ENCODE measurements at regions not wholly inside any gene's neighbourhood (a gene's known extent, or its start where the extent isn't known, plus 50 kb on each side); places are given as distances from the start of the nearest gene placed in this dataset.
A peak's percentile ranks its signal among the peaks of the same experiment; 100 is the strongest.

DNA sequence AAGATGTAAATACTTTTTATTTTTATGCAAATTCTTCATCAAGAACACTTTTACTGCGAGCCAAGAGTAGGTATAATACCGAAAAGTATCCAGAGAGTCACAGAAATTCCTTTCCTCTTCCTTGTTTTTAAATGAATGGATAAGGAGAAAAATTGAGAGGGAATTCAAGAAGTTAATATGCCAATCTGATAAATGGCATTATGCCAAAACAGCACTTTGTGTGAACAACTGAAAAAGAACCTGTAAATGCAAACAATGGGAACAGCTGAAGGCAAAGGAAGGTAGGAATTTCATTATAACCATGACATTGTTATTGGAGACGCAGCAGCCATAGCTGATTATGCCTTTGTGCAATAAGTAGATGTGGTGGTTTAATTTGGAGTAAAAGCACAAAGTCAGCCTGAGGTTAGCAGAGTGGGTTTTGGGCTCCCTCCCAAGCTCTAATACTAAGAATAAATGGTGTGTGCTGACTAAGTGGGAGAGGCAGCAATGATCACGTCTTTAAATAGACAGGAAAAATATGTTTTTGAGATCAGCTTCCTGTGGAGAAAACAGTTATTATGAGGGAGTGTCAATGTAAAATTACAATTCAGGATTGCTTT is 209.8 kb upstream of the NDST4 start:
- no peak overlapping the region for H3K4me2 ChIP-seq (ENCODE audit: low read length)
- no peaks in the 10 kb centered on the region for H3K27me3 ChIP-seq (ENCODE audit: low read length)
- no peaks in the 10 kb centered on the region for H3K9me3 ChIP-seq (ENCODE audit: low read length)
- H3K36me3 ChIP-seq (ENCODE audit: low read depth, low read length) = no peaks in the 10 kb centered on the region
- no peaks in the 10 kb centered on the region for H3K4me1 ChIP-seq (ENCODE audit: insufficient read depth, low read length)
- CTCF ChIA-PET = no interaction called here
- no peak overlapping the region for H3K9ac ChIP-seq (ENCODE audit: low read length)
- ATAC-seq = peak; percentile 31
- H4K20me1 ChIP-seq (ENCODE audit: low read length) = no peaks in the 10 kb centered on the region
- POLR2A ChIA-PET (ENCODE audit: unreplicated experiment) = no interaction called here
- H3K79me2 ChIP-seq (ENCODE audit: low read length) = no peaks in the 10 kb centered on the region
- H3F3A ChIP-seq (ENCODE audit: low read length, unreplicated experiment) = no peaks in the 10 kb centered on the region
- H3K4me3 ChIP-seq (ENCODE audit: low read length) = no peak overlapping the region
- no TSS peak for BruUV-seq (replicated peaks)
- intact Hi-C loops (cut with micrococcal nuclease) = no loop called here
- H2AFZ ChIP-seq (ENCODE audit: low read length) = no peak overlapping the region
- no peak overlapping the region for H3K27ac ChIP-seq (ENCODE audit: low read length)
- TF ChIP-seq, protein P1, sequence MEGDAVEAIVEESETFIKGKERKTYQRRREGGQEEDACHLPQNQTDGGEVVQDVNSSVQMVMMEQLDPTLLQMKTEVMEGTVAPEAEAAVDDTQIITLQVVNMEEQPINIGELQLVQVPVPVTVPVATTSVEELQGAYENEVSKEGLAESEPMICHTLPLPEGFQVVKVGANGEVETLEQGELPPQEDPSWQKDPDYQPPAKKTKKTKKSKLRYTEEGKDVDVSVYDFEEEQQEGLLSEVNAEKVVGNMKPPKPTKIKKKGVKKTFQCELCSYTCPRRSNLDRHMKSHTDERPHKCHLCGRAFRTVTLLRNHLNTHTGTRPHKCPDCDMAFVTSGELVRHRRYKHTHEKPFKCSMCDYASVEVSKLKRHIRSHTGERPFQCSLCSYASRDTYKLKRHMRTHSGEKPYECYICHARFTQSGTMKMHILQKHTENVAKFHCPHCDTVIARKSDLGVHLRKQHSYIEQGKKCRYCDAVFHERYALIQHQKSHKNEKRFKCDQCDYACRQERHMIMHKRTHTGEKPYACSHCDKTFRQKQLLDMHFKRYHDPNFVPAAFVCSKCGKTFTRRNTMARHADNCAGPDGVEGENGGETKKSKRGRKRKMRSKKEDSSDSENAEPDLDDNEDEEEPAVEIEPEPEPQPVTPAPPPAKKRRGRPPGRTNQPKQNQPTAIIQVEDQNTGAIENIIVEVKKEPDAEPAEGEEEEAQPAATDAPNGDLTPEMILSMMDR (conservative IDR thresholded peaks at IDR 0.05; ENCODE audit: low read depth, low read length) = no peak
- TF ChIP-seq EZH2 (IDR thresholded peaks at IDR 0.05; ENCODE audit: low read length, unreplicated experiment) = no peak
- no peak for TF ChIP-seq EZH2phosphoT487 (IDR thresholded peaks at IDR 0.05; ENCODE audit: borderline replicate concordance, low read length)
- H3K9me2 ChIP-seq (replicated peaks; ENCODE audit: low read length) = no peaks in the 10 kb centered on the region
- no peak for DNase-seq

- Histone ChIP-seq H2AFZ (ENCODE audit: low read length) (no peak overlapping the region), H3K27me3 (ENCODE audit: low read length) (no peaks in the 10 kb centered on the region), H3K36me3 (ENCODE audit: low read depth, low read length) (no peaks in the 10 kb centered on the region), H3K79me2 (ENCODE audit: low read length) (no peaks in the 10 kb centered on the region), H3K9me2 (replicated peaks; ENCODE audit: low read length) (no peaks in the 10 kb centered on the region), H3K27ac (ENCODE audit: low read length) (no peak overlapping the region), H4K20me1 (ENCODE audit: low read length) (no peaks in the 10 kb centered on the region), H3K4me3 (ENCODE audit: low read length) (no peak overlapping the region), H3F3A (ENCODE audit: low read length, unreplicated experiment) (no peaks in the 10 kb centered on the region), H3K4me1 (ENCODE audit: insufficient read depth, low read length) (no peaks in the 10 kb centered on the region), H3K9ac (ENCODE audit: low read length) (no peak overlapping the region), H3K4me2 (ENCODE audit: low read length) (no peak overlapping the region), H3K9me3 (ENCODE audit: low read length) (no peaks in the 10 kb centered on the region)
- TF ChIP-seq EZH2phosphoT487 (IDR thresholded peaks at IDR 0.05; ENCODE audit: borderline replicate concordance, low read length) = no peak
- TF ChIP-seq EZH2 (IDR thresholded peaks at IDR 0.05; ENCODE audit: low read length, unreplicated experiment) = no peak
- TF ChIP-seq, protein P1 (conservative IDR thresholded peaks at IDR 0.05; ENCODE audit: low read depth, low read length) = no peak
- DNase-seq (no peak), ATAC-seq (no peak)
- intact Hi-C loops (cut with micrococcal nuclease) = no loop called here
- ChIA-PET POLR2A (ENCODE audit: unreplicated experiment) (no interaction called here), CTCF (no interaction called here)
- no TSS peak for BruUV-seq (replicated peaks)
Measured at GRCh38 chr4:115315182-115315581, 201.8 kb upstream of the NDST4 start.

DNA sequence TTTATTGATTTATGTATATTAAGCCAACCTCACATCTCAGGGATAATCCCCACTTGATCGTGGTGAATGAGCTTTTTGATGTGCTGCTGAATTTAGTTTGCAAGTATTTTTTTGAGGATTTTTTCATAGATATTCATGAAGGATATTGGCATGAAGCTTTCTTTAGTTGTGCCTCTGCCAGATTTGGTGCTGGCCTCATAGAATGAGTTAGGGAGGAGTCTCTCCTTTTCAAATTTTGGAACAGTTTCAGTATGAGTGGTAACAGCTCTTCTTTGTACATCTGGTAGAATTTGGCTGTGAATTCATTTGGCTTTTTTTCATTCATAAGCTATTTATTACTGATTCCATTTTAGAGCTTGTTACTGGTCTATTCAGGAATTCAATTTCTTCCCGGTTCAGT is 197.2 kb upstream of the NDST4 start:
- H2AFZ ChIP-seq (ENCODE audit: low read length) = no peak overlapping the region
- no peaks in the 10 kb centered on the region for H3K79me2 ChIP-seq (ENCODE audit: low read length)
- intact Hi-C loops (cut with micrococcal nuclease) = no loop called here
- H3K27me3 ChIP-seq (ENCODE audit: low read length) = no peaks in the 10 kb centered on the region
- ATAC-seq (no peak), DNase-seq (no peak)
- H3K4me1 ChIP-seq (ENCODE audit: insufficient read depth, low read length) = no peaks in the 10 kb centered on the region
- ChIA-PET POLR2A (ENCODE audit: unreplicated experiment) (interaction anchor here (0.6 kb wide), 1 partner anchor 77 kb away, joined by 3 read pairs; no protein-coding TSS in a partner anchor), CTCF (no interaction called here)
- no peak overlapping the region for H3K4me2 ChIP-seq (ENCODE audit: low read length)
- H3K9me2 ChIP-seq (replicated peaks; ENCODE audit: low read length) = no peaks in the 10 kb centered on the region
- no peak for TF ChIP-seq EZH2phosphoT487 (IDR thresholded peaks at IDR 0.05; ENCODE audit: borderline replicate concordance, low read length)
- no peak for TF ChIP-seq EZH2 (IDR thresholded peaks at IDR 0.05; ENCODE audit: low read length, unreplicated experiment)
- TF ChIP-seq, protein P1 (conservative IDR thresholded peaks at IDR 0.05; ENCODE audit: low read depth, low read length) = no peak
- H3K4me3 ChIP-seq (ENCODE audit: low read length) = no peak overlapping the region
- no peaks in the 10 kb centered on the region for H3K9me3 ChIP-seq (ENCODE audit: low read length)
- no peaks in the 10 kb centered on the region for H4K20me1 ChIP-seq (ENCODE audit: low read length)
- H3K36me3 ChIP-seq (ENCODE audit: low read depth, low read length) = no peaks in the 10 kb centered on the region
- no peak overlapping the region for H3K27ac ChIP-seq (ENCODE audit: low read length)
- BruUV-seq (replicated peaks) = no TSS peak
- H3K9ac ChIP-seq (ENCODE audit: low read length) = no peak overlapping the region
- no peaks in the 10 kb centered on the region for H3F3A ChIP-seq (ENCODE audit: low read length, unreplicated experiment)

Measured in PC-3 (cell line).